ENCODE measurements at regions not wholly inside any gene's neighbourhood (a gene's known extent, or its start where the extent isn't known, plus 50 kb on each side); places are given as distances from the start of the nearest gene placed in this dataset.

DNA sequence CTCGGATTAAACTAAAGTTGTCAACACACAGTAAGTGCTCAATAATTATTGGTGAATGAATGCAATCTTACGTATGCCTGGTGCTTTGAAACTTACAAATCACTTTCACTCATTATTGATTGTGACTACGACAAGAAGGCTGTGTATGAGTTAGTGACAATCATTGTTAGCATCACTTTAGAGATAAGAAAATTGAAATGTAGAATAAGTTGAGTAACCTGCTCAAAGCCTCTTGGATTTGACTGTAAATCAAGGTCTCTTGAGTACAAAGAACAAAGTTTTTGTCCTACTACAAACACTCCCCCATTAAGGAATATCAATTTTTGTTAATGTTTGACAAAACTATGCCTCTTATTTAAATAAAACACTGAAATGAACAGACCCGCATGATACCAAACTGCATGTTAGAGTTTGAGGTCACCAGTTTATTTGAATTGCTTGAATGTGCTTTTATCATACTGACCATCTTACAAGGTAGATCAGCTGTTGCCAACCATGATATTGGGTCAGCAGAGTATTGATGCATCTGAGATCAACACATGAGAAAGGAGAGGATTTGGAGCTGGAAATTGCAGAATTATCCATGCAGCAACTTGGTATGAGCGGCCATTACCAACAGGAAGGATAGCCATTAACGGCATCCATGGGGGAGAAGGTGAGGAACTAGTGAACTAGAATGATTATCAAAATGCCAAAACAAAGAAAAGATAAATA is 142.1 kb downstream of the IRS1 start:
- TF ChIP-seq CTCF (conservative IDR thresholded peaks at IDR 0.05) (no peak), ZFX (IDR thresholded peaks at IDR 0.05) (no peak)
